Fibroblast of skin of abdomen (primary cell): ENCODE measurements at regions not wholly inside any gene's neighbourhood (a gene's known extent, or its start where the extent isn't known, plus 50 kb on each side); places are given as distances from the start of the nearest gene placed in this dataset.
A peak's percentile ranks its signal among the peaks of the same experiment; 100 is the strongest.

Experiments
- DNase-seq: peaks from one replicate; pipeline ENCODE4 v3.0.0-alpha.2; 2013

GRCh38 chr20:4600308-4601014 lies 85.8 kb upstream of the PRNP start:
- DNase-seq = no peak

- DNase-seq = no peak
Observed at GRCh38 chr20:4597215-4597614, 89.0 kb upstream of the PRNP start.

- no peak for DNase-seq
Observed at GRCh38 chr20:4593149-4593525, 93.1 kb upstream of the PRNP start.

GRCh38 chr20:4592316-4593148 lies 93.7 kb upstream of the PRNP start:
- DNase-seq = peak; percentile 41

GRCh38 chr20:4591975-4592315 lies 94.3 kb upstream of the PRNP start:
- DNase-seq = no peak

- no peak for DNase-seq
Observed at GRCh38 chr20:4585758-4586157, 100.5 kb upstream of the PRNP start.

GRCh38 chr20:4585104-4585753 lies 101.0 kb upstream of the PRNP start:
- no peak for DNase-seq

GRCh38 chr20:4584510-4584909 lies 101.7 kb upstream of the PRNP start:
- no peak for DNase-seq

- no peak for DNase-seq
Observed at GRCh38 chr20:4581838-4582237, 104.4 kb upstream of the PRNP start.

- DNase-seq = no peak
Observed at GRCh38 chr20:4578375-4578774, 107.9 kb upstream of the PRNP start.

- DNase-seq = no peak
Observed at GRCh38 chr20:4574356-4574690, 111.9 kb upstream of the PRNP start.

- DNase-seq = peak; percentile 92
Observed at GRCh38 chr20:4573564-4574355, 112.5 kb upstream of the PRNP start.

- DNase-seq = peak; percentile 19
Observed at GRCh38 chr20:4571759-4572531, 114.3 kb upstream of the PRNP start.

- no peak for DNase-seq
Observed at GRCh38 chr20:4569865-4570264, 116.4 kb upstream of the PRNP start.

GRCh38 chr20:4569092-4569491 lies 117.2 kb upstream of the PRNP start:
- DNase-seq = no peak

- DNase-seq = no peak
Observed at GRCh38 chr20:4568361-4568959, 117.8 kb upstream of the PRNP start.

- no peak for DNase-seq
Observed at GRCh38 chr20:4567170-4567569, 119.1 kb upstream of the PRNP start.

- peak; percentile 72 for DNase-seq
Observed at GRCh38 chr20:4563534-4563933, 122.7 kb upstream of the PRNP start.

- no peak for DNase-seq
Observed at GRCh38 chr20:4563031-4563430, 123.2 kb upstream of the PRNP start.

GRCh38 chr20:4560667-4561066 lies 125.6 kb upstream of the PRNP start:
- DNase-seq = peak; percentile 24

GRCh38 chr20:4559906-4560305 lies 126.3 kb upstream of the PRNP start:
- no peak for DNase-seq

- no peak for DNase-seq
Observed at GRCh38 chr20:4559106-4559505, 127.2 kb upstream of the PRNP start.
